Astrocyte (in vitro differentiated cells and primary cell): ENCODE measurements at regions not wholly inside any gene's neighbourhood (a gene's known extent, or its start where the extent isn't known, plus 50 kb on each side); places are given as distances from the start of the nearest gene placed in this dataset.

ENCODE experiments used
- CTCF ChIP-seq: IDR thresholded peaks from 2 replicates; pipeline ENCODE4 v1.5.1; 2011; ENCODE audit warnings: low read depth, mild to moderate bottlenecking, inconsistent platforms, low read length, moderate library complexity; ENCODE audit not compliant: insufficient read depth
- EZH2 ChIP-seq: IDR thresholded peaks from 2 replicates; pipeline ENCODE4 v1.6.1; 2012; ENCODE audit warnings: mild to moderate bottlenecking, low read length, inconsistent platforms; ENCODE audit not compliant: insufficient read depth

- TF ChIP-seq CTCF (no peak), EZH2 (no peak)
Observed at GRCh38 chr5:53394808-53395207, 85.6 kb upstream of the FST start.
